H1 (cell line): ENCODE measurements at regions not wholly inside any gene's neighbourhood (a gene's known extent, or its start where the extent isn't known, plus 50 kb on each side); places are given as distances from the start of the nearest gene placed in this dataset.

Source experiments
- ATF2 ChIP-seq: IDR thresholded peaks from 2 replicates; pipeline ENCODE4 v1.6.1; 2012; ENCODE audit warnings: low read length, inconsistent platforms
- BRCA1 ChIP-seq: IDR thresholded peaks from 2 replicates; pipeline ENCODE4 v1.6.1; 2012; ENCODE audit warnings: low read depth, low read length, improper control_type of control experiment
- CHD7 ChIP-seq: fragments of 300-600 bp; sonication (generic); IDR thresholded peaks from 2 replicates; pipeline ENCODE4 v1.7.1; 2012; ENCODE audit warnings: low read length, moderate library complexity, mild to moderate bottlenecking, inconsistent platforms; ENCODE audit not compliant: insufficient replicate concordance
- FOSL1 ChIP-seq: IDR thresholded peaks from 2 replicates; pipeline ENCODE4 v1.6.1; 2011; ENCODE audit warnings: mild to moderate bottlenecking, low read depth, low read length, moderate library complexity; ENCODE audit not compliant: insufficient read depth
- HDAC6 ChIP-seq: IDR thresholded peaks from one replicate; pipeline ENCODE4 v1.7.1; 2012; ENCODE audit warnings: low read depth, mild to moderate bottlenecking, inconsistent platforms, low read length, moderate library complexity
- KDM5A ChIP-seq: fragments of 200-600 bp; IDR thresholded peaks from 2 replicates; pipeline ENCODE4 v1.7.1; 2012; ENCODE audit warnings: mild to moderate bottlenecking, low read length, inconsistent platforms, mixed read lengths
- MAFK ChIP-seq: IDR thresholded peaks from 2 replicates; pipeline ENCODE4 v1.6.1; 2012; ENCODE audit warnings: low read depth, mild to moderate bottlenecking, improper control_type of control experiment, low read length
- POU5F1 ChIP-seq: IDR thresholded peaks from 2 replicates; pipeline ENCODE4 v1.6.1; 2011; ENCODE audit warnings: low read depth, mild to moderate bottlenecking, low read length, moderate library complexity
- RNF2 ChIP-seq: fragments of 200-900, 300-1000 bp; sonication (generic); IDR thresholded peaks from 2 replicates; pipeline ENCODE4 v1.7.1; 2016; ENCODE audit warnings: borderline replicate concordance, low read depth, mild to moderate bottlenecking, antibody characterized with exemption, low read length; ENCODE audit not compliant: poor library complexity, severe bottlenecking; ENCODE audit errors: missing control alignments
- TAF1 ChIP-seq: IDR thresholded peaks from 2 replicates; pipeline ENCODE4 v1.6.1; 2011; ENCODE audit warnings: mild to moderate bottlenecking, low read depth, low read length

- TF ChIP-seq CHD7 (no peak), KDM5A (no peak), RNF2 (no peak), FOSL1 (no peak), POU5F1 (no peak), ATF2 (no peak), MAFK (no peak), TAF1 (no peak), BRCA1 (no peak), HDAC6 (no peak)
Measured at GRCh38 chr15:101579631-101580163, 72.5 kb downstream of the TM2D3 start (continued).
